ENCODE measurements at regions not wholly inside any gene's neighbourhood (a gene's known extent, or its start where the extent isn't known, plus 50 kb on each side); places are given as distances from the start of the nearest gene placed in this dataset.

- TF ChIP-seq, protein P1, sequence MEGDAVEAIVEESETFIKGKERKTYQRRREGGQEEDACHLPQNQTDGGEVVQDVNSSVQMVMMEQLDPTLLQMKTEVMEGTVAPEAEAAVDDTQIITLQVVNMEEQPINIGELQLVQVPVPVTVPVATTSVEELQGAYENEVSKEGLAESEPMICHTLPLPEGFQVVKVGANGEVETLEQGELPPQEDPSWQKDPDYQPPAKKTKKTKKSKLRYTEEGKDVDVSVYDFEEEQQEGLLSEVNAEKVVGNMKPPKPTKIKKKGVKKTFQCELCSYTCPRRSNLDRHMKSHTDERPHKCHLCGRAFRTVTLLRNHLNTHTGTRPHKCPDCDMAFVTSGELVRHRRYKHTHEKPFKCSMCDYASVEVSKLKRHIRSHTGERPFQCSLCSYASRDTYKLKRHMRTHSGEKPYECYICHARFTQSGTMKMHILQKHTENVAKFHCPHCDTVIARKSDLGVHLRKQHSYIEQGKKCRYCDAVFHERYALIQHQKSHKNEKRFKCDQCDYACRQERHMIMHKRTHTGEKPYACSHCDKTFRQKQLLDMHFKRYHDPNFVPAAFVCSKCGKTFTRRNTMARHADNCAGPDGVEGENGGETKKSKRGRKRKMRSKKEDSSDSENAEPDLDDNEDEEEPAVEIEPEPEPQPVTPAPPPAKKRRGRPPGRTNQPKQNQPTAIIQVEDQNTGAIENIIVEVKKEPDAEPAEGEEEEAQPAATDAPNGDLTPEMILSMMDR (conservative IDR thresholded peaks at IDR 0.05; ENCODE audit: low read depth in 2 of 2), result no peak
- TF ChIP-seq REST (IDR thresholded peaks at IDR 0.05; ENCODE audit: unreplicated experiment) (no peak), ZNF114 (CRISPR knock-in tag; IDR thresholded peaks at IDR 0.05) (no peak), JUNB (IDR thresholded peaks at IDR 0.05; ENCODE audit: unreplicated experiment) (no peak), EZH2 (IDR thresholded peaks at IDR 0.05; ENCODE audit: low read depth, unreplicated experiment) (no peak), CREB1 (CRISPR knock-in tag; IDR thresholded peaks at IDR 0.05; ENCODE audit: low read depth) (no peak), EZH2phosphoT487 (IDR thresholded peaks at IDR 0.05; ENCODE audit: unreplicated experiment) (no peak), POLR2AphosphoS5 (IDR thresholded peaks at IDR 0.05; ENCODE audit: low read depth) (no peak)
Measured at GRCh38 chr6:170160031-170160627, 130.7 kb downstream of the DLL1 start.

Measured in GM23338 (cell line).